Prostate gland (tissue), 2 donors: ENCODE measurements at regions not wholly inside any gene's neighbourhood (a gene's known extent, or its start where the extent isn't known, plus 50 kb on each side); places are given as distances from the start of the nearest gene placed in this dataset.

Source experiments
- DNase-seq: peaks from one replicate; pipeline ENCODE4 v3.0.0-alpha.2; 2019; ENCODE audit warnings: low spot score
- H3K27ac ChIP-seq, 2 donors: fragments of 200-600 bp; sonication (generic); 2 replicates each; pipeline ENCODE4 v1.5.1; 2017 to 2019
- H3K27me3 ChIP-seq: fragments of 200-600 bp; sonication (generic); replicated peaks from 2 replicates; pipeline ENCODE4 v1.5.1; 2019; ENCODE audit not compliant: insufficient read depth
- H3K36me3 ChIP-seq, 2 donors: fragments of 200-600 bp; sonication (generic); 1 replicate in 1 of 2; 2 replicates in 1 of 2; pipeline versions ENCODE4 v1.5.1 to v1.8.1; 2017 to 2019
- H3K4me1 ChIP-seq: fragments of 200-600 bp; sonication (generic); replicated peaks from 2 replicates; pipeline ENCODE4 v1.5.1; 2019
- H3K4me3 ChIP-seq, 2 donors: fragments of 200-600 bp; sonication (generic); 2 replicates each; pipeline ENCODE4 v1.5.1; 2017 to 2019
- H3K9me3 ChIP-seq: fragments of 200-600 bp; sonication (generic); 2 replicates; pipeline ENCODE4 v1.5.1; 2017
- CTCF ChIP-seq, 4 experiments: fragments of 200-600 bp in 2 of 4; fragments of 450-650 bp in 2 of 4; sonication (generic) in 2 of 4; IDR thresholded peaks; 1 replicate in 3 of 4; 2 replicates in 1 of 4; pipeline ENCODE4 v1.5.1; 2016 to 2019; ENCODE audit warnings: antibody characterized with exemption in 4 of 4, mild to moderate bottlenecking in 2 of 4, moderate library complexity in 2 of 4
- POLR2A ChIP-seq: fragments of 450-650 bp; IDR thresholded peaks from one replicate; pipeline ENCODE4 v1.6.1; 2016; ENCODE audit warnings: antibody characterized with exemption, mild to moderate bottlenecking
- POLR2AphosphoS5 ChIP-seq: sonication (generic); formaldehyde crosslinking; IDR thresholded peaks from one replicate; pipeline ENCODE4 v1.6.1; 2017; ENCODE audit warnings: antibody characterized with exemption
- WGBS: methylation state at CpG from one replicate; pipeline ENCODE4 v1.1.5; 2018; 5-methylcytosine and 5-hydroxymethylcytosine counted together
- intact Hi-C: fragments of 100-400 bp; cut with DNase I; formaldehyde crosslinking; loops from one replicate; pipeline ENCODE4 v1.14.2; 2022

GRCh38 chr9:26605367-26605766 lies 287.2 kb downstream of the CAAP1 start:
- intact Hi-C loops, result no loop called here
- no peak for DNase-seq
- no peak overlapping the region for H3K27ac ChIP-seq

GRCh38 chr9:26604076-26604662 lies 288.4 kb downstream of the CAAP1 start:
- Histone ChIP-seq H3K9me3 (no peaks in the 10 kb centered on the region), H3K4me3 (no peak overlapping the region), H3K27me3 (no peaks in the 10 kb centered on the region), H3K36me3 (no peaks in the 10 kb centered on the region), H3K27ac (no peak overlapping the region), H3K4me1 (no peaks in the 10 kb centered on the region)
- intact Hi-C loops, result no loop called here
- DNase-seq, result no peak
- TF ChIP-seq POLR2AphosphoS5, result no peak
- no peak for TF ChIP-seq CTCF (IDR thresholded peaks at IDR 0.05)
- TF ChIP-seq POLR2A, result no peak
- 86% methylated on average over 4 of the region's 4 CpGs for WGBS

More at GRCh38 chr9:26605367-26605766, 287.2 kb downstream of the CAAP1 start:
- no peaks in the 10 kb centered on the region for H3K36me3 ChIP-seq
- no peaks in the 10 kb centered on the region for H3K4me1 ChIP-seq
- 75% methylated on average over 1 of the region's 1 CpG for WGBS
- TF ChIP-seq CTCF (IDR thresholded peaks at IDR 0.05) (no peak), POLR2AphosphoS5 (no peak), POLR2A (no peak)
- no peak overlapping the region for H3K4me3 ChIP-seq
- H3K9me3 ChIP-seq, result no peaks in the 10 kb centered on the region
- H3K27me3 ChIP-seq, result no peaks in the 10 kb centered on the region

- TF ChIP-seq POLR2AphosphoS5 (no peak), CTCF (IDR thresholded peaks at IDR 0.05) (no peak), POLR2A (no peak)
- intact Hi-C loops, result no loop called here
Measured at GRCh38 chr9:26603617-26604016, 289.0 kb downstream of the CAAP1 start.

GRCh38 chr9:26597542-26598149 lies 295.0 kb downstream of the CAAP1 start:
- H3K36me3 ChIP-seq, result no peaks in the 10 kb centered on the region
- H3K27ac ChIP-seq, result no peak overlapping the region
- H3K27me3 ChIP-seq, result no peaks in the 10 kb centered on the region
- no peak for DNase-seq
- TF ChIP-seq POLR2A, result no peak
- TF ChIP-seq POLR2AphosphoS5, result no peak
- no peak for TF ChIP-seq CTCF (IDR thresholded peaks at IDR 0.05)
- WGBS, result 82% methylated on average over 5 of the region's 5 CpGs
- no peaks in the 10 kb centered on the region for H3K4me1 ChIP-seq
- H3K9me3 ChIP-seq, result no peaks in the 10 kb centered on the region
- H3K4me3 ChIP-seq, result no peak overlapping the region
- intact Hi-C loops, result no loop called here

More at GRCh38 chr9:26603617-26604016, 289.0 kb downstream of the CAAP1 start:
- no peak for DNase-seq
- no peaks in the 10 kb centered on the region for H3K9me3 ChIP-seq
- no peak overlapping the region for H3K4me3 ChIP-seq
- H3K36me3 ChIP-seq, result no peaks in the 10 kb centered on the region
- no peak overlapping the region for H3K27ac ChIP-seq
- no peaks in the 10 kb centered on the region for H3K27me3 ChIP-seq
- no peaks in the 10 kb centered on the region for H3K4me1 ChIP-seq

- TF ChIP-seq CTCF (IDR thresholded peaks at IDR 0.05), result no peak
Measured at GRCh38 chr9:26579056-26579455, 313.5 kb downstream of the CAAP1 start.

More at GRCh38 chr9:26579056-26579455, 313.5 kb downstream of the CAAP1 start:
- Histone ChIP-seq H3K4me1 (no peaks in the 10 kb centered on the region), H3K36me3 (no peaks in the 10 kb centered on the region), H3K27ac (no peak overlapping the region), H3K9me3 (no peaks in the 10 kb centered on the region), H3K4me3 (no peak overlapping the region), H3K27me3 (no peaks in the 10 kb centered on the region)
- intact Hi-C loops, result no loop called here
- 71% methylated on average over 2 of the region's 2 CpGs for WGBS
- DNase-seq, result no peak
